GM21526 (cell line): ENCODE measurements at regions not wholly inside any gene's neighbourhood (a gene's known extent, or its start where the extent isn't known, plus 50 kb on each side); places are given as distances from the start of the nearest gene placed in this dataset.
"Not testable (repeated sequence)": the region's sequence is repeated elsewhere in the genome, so short reads cannot be mapped to it uniquely, and the experiment has no call there.

Experiments used
- ATAC-seq: cut with Tn5 transposase; IDR thresholded peaks from one replicate; pipeline ENCODE4 v1.9.1; 2021; ENCODE audit warnings: moderate library complexity; ENCODE audit not compliant: unreplicated experiment, low FRiP score

DNA sequence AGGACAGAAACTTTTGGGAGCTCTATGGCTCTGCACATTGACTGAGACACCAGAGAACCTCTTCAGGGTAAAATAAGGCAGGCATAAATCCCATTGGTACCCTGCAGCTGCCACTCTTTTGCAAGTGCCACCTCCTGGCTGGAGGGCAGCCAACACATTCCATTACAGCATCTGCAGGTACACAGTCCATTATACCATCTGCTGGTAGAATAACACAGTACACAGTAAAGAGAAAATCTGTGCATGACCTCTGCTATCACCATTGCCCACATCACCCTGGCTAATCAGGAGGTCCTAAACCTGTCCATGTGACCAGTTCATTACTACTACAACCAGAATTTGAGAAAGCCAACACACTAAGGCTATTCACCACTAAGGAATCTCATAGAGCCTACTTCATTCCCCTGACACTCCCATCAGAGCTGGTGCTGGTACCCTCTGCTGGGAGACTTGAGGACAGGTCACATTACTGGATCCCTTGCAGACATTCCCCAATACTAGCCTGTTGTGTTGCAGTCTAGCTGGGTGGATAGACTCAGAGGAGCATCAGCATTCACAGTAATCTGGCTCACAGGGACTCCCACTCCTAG lies 176.2 kb upstream of the TACR3 start:
- ATAC-seq: no peak

DNA sequence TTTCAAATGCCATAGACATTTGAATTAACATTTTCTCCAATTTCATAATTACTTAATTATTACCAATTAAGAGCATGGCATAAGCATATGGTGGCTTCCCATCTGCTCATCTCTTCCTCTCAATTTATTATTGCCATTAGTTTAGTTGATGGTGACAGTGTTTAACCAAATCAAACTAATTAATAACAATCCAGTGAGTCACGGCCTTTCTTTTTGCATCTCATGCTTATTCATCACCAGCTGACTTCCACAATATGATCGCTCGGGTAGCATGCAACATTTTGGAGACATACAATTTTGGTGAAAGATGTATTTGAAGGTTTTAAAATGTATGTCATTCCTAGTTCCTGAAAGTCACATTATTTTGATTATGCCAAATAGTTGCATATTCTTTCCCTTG lies 172.8 kb upstream of the TACR3 start:
- no peak for ATAC-seq

DNA sequence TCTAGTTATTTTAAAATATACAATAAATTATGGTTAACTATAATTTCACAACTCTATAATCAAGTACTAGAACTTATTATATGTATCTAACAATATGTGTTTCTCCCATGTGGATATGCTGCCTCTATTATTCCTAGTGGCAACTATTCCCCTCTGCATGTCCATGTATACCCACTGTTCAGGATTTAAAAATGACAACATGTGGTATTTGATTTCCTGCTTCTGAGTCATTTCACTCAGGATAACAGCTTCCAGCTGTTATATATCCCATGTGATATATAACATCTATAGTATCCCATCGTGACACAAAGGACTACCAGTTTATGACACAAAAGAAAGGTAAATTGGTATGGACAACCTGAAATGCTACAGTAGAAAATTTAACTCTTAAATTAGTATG lies 167.4 kb upstream of the TACR3 start:
- no peak for ATAC-seq

DNA sequence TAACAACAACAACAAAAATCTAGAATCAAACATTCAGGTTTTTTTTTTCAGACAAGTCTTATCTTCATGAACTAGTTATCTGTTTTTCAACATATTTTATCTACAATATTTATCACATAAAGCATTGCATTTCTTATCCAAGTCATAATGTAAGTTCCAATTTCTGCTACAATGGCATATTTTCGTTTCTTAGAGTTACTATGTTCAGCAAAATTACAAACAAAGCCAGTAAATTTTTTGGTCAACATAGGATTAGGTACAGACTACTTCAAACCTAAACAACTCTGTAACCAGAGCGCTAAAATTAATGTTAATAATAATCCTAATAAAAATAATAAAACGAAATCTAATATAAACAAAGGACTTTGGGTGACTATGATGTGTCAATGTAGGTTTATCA lies 165.4 kb upstream of the TACR3 start:
- ATAC-seq: no peak

DNA sequence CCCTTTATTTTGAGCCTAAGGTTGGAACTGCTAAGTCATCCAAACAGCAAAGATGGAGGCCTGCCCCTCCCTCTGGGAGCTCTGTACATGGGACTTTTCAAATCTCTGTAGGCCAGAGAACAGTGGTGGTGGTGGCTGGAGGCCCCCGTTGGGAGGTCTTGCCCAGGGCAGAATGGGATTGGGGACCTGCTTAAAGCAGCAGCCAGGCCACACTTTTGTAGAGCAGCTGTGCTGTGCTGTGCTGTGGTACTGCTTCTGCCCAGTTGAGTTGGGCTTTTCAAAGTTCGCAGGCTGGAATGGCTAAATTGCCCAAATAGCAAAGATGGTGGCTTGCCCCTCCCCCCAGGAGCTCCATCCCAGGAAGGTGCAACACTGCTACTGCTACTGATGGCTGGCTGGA lies 147.5 kb upstream of the TACR3 start:
- ATAC-seq: no peak

DNA sequence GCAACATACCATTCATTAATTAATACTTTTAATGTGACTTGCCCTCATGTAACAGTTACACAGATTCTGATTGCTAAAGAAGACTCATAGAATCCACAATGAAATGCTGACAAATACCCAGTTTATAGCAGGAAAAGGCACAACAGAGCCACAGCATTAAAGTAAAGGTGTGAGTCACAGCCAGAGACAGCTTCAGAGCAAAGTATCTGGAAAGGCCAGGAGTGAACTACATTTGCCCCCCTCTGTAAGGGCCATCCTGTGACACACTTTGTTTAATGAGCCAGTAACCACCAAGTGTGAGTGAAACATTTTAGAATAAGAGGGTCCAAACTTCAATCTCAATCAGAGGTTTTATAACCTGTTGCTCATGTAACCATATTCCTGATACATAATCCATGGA lies 133.8 kb upstream of the TACR3 start:
- no peak for ATAC-seq

DNA sequence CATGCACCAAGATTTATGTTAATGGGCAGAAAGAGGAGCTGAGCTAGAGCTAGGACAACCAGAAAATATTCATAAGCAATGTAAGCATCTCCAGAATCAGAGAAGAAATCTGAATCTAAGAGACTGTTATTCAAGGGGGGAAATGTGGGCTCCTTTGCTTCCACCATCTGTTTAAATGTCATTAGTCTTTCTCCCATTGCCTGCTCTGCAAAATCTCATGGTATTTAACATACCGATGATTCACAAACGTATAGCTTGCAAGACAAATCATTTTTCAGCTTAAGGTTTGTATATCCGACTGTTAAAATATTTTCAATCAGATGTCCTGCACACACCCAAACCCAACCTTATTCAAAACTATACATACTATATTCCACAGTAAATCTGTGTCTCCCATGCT lies 133.4 kb upstream of the TACR3 start:
- ATAC-seq: no peak

DNA sequence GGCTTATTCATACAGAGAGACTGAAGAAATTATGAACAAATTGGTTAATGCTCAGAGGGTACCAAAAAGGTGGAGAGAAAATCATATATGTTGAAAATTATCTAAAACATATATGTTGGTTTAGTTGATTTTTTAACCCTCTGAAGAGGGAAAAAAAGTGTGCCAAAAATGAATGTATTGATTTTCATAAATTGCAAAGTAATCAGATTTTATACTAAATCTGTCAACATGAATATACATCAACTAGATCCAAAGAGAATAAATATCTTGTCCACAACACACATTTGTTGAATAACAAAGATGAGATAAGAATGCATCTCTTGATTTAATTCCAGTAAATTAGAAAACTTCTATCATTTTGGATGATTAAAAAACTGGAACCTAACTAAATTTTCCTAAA lies 125.3 kb upstream of the TACR3 start:
- ATAC-seq: no peak

DNA sequence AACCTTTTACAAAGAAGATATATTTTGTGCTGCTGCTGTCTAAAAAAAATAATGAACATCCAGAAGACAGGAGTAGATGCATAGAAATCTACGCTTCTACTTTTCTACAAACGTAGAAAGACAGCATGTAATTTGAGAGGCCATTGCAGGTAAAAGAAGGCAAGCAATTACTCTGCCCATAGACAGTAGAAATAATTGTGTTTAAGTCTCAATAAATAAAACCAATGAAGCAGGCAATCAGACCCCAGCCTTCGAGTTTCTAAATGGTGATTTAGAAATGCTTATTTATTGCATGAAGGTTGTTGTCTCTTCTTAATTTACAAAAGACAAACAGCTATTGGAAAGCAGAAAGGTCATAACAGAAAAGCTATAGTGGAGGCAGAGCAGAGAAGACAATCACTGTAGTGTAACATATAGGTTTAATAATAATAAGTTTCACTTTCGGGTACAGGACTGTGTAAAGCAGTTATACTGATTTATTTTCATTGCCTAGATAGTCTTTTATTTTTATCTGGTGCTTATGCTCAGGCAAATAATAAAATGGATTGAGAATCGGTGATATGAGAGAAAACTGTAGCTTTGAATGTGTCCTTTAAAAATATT lies 123.0 kb upstream of the TACR3 start:
- no peak for ATAC-seq

DNA sequence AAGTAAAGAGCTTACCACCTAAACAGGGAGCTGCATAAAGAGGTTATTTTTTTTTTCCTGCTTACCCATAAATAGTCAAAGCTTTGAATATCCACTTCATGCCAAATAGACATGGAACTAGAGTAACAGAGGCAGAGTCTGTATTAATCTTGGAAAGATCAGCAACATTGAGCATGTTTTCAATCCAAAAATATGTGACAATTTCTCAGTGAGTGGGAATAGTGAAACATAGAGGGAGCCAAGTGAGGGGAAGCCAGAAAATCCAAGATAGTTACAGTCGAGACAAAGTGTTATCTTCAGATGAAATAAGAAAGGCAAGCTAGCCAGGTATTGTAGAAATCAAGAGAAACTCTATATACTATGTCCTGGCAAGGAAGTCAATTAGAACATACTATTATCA lies 122.3 kb upstream of the TACR3 start:
- ATAC-seq: no peak

DNA sequence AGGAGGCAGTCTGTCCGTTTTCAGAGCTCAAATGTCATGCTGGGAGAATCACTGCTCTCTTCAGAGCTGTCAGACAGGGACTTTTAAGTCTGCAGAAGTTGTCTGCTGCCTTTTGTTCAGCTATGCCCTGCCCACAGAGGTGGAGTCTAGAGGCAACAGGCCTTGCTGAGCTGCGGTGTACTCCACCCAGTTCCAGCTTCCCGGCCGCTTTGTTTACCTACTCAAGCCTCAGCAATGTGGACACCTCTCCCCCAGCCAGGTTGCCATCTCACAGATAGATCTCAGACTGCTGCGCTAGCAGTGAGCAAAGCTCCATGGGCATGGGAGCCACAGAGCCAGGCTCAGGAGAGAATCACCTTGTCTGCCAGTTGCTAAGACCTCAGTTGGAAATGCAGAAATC lies 90.5 kb upstream of the TACR3 start:
- ATAC-seq: not testable (repeated sequence)

DNA sequence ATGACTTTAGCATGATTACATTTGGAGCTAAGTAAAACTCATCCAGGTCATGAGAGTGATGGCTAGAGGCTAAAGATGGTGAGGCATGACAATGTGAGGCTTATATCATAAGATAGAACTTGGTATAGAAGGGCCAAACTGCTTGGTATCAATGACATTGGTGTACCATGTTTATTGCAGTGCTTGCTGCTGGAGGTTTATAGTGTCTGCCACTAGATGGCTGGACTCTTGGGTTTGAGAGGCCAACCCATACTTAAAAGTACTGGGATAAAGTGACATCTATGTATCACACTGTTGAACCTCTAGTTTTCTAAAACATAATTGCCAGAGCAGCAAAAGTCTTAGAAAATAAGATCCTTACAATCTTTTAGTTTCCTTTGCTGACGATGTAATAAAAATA lies 83.0 kb upstream of the TACR3 start:
- no peak for ATAC-seq

DNA sequence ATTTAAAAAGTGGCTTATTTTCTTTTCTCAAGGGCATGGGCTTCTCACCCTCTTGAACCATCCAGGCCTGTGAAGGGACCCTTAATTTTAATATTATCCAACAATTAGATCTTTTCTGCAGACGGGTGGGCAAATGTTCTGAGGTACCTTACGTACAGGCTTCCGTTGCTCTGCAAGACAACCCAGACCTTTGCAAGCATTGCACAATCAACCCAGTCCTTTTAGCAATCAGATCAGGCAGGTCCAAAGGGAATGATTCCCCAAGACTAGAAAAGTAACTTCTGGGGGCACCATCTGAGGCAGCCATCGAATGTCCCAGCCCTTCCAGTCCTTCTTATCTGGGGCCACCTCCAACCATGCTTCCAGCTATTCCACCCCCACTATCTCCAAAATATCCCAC lies 67.3 kb upstream of the TACR3 start:
- no peak for ATAC-seq

DNA sequence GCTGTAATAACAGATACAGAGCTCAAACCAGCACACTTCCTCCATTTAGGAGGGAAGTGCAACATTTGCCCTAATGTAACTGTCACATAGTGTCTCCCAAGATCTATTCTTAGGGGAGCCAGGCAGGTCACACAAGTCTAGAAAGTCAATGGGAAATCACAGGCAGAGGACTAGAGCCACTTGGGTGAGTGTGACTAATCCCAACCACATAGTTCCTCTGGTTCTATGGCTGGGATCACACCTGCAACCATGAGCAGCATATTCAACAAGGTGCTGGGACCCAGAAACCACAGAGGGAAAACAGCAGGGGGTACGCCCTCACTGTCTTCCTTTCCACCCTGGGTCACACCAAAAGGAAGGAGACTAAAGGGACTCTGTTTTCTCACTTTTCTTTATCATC lies 66.8 kb upstream of the TACR3 start:
- no peak for ATAC-seq

DNA sequence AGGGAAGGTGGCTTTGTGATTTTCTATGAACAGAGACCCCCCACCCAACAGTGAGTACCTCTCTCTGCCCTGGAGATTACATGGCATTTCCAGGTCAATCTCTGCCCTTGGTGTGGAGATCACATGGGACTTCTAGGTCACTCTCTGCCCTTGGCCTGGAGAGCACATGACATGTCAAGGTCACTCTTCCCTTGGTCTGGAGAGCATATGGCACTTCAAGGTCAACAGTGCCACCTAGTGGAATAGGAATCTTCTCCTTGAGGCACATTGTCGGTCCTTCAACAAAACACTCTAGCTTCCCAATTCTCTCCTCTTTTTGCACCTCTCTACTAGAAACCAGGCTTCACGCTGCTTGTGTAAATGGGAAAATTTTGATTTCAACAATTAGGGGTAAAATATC lies 66.2 kb upstream of the TACR3 start:
- ATAC-seq: peak; percentile 81

DNA sequence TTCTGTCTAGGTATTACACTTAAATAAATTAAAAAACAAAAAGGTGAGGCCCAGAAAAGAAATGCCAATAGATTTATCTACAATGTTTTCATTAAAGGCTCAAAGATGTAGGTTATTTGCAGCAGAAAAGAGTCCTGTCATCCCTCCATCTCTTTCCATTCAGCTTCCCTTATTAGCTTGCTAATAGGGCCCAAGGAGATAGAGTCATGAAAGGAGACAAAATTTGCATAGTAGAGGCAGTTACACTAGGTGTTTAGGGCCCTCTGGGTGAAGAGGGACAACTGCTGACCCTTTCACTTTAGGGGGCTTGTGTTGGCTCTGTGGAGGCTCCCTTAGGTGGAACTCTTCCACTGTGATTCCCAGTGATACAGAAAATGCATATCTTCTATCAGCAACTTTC lies 58.4 kb upstream of the TACR3 start:
- no peak for ATAC-seq

DNA sequence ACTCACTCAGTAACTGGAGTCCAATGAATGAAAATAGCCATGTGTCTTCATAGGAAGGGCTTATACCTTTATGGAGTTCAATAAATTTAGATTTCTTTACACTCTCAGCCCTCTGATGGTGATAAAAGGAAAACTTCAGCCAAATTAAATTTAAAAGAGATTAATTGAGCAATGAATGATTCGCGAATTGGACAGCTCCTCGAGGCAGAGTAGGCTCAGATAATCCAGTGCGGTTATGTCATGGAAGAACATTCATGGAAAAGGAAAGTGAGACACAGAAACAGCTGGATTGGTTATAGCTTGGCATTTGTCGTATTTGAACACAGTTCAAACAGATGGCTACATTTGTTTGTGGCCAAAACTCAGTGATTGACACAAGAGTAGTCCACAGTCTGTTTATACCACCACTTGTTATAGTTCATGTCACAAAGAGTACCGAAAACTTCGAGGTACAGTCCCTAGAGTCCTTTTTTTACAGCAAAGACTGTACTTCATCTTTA lies 54.6 kb upstream of the TACR3 start:
- ATAC-seq: no peak

DNA sequence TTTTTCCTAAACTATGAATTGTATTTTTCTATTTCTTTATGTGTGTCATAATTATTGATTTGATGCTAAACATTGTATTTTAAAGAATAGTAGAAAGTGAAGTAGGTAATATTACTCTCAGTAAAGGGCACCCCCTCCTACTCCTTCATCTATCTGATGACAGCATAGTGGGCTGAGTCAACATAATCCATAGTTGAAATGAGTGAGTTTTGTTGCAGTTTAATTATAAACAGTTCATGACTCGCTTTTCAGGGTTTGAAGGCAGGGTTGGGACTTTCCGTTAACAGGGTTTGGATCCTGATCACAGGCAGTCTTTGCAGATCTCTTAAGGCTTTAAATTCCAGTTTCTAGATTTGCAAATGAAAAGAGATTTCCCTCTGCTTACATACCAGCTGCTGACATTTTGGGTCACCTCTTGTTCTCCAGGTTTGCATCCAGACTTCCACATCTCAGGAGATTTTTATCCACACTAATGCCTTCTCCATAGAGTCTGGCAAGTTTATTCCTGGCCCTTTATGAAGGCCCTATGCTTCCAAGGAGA lies 54.0 kb upstream of the TACR3 start:
- no peak for ATAC-seq
